ENCODE measurements at regions not wholly inside any gene's neighbourhood (a gene's known extent, or its start where the extent isn't known, plus 50 kb on each side); places are given as distances from the start of the nearest gene placed in this dataset.

DNA sequence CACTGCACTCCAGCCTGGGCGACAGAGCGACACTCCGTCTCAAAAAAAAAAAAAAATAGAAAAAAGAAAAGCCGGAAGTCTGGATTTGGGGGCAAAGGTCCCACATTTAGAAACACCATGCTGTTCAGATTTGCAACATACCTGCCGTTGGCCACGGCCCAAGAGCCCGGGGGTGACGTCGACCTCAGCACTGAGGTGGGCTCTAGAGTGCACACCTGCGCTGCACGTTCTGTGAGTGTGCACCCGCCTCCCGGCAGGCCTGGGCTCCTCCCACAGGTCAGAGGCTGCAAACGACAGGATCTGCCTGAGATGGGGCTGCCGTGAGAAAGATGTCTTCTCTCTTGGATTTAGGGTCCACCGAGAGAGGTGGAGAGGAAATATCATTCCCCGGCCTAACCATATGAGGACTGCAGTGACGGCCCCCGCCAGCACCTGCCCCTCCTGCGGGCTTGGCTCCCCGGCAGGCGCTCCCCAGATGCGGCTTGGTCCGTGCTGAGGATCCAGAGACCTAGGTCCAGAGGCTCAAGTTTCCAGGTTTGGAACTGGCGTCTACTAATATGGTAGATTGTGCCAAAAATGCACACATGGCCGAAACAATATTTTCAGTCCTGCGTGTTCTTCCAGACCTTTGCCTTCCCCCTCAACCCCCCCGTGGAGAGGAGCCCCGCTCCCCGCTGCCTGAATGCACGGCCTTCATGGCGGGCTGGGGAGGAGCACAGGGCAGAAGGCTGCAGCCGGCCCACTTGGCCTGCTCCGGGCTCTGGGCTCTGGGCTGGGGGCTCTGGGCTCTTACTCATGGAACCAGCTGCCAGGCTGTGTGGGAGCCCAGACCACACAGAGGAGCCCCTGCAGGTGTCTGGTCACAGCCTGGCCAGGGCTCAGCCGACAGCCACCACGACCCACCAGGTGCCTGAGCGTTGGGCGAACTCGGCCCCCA lies 58.8 kb upstream of the FBRSL1 start:
- Histone ChIP-seq H3K79me1 (ENCODE audit: low read depth, low read length) (peaks cover 3% of the 10 kb centered on the region), H3K27ac (replicated peaks; ENCODE audit: low read length) (peak overlapping the region; percentile 20), H2AK5ac (ENCODE audit: low read depth, low read length) (peak overlapping the region; percentile 93), H3K27me3 (ENCODE audit: control insufficient read depth in 3 of 3, insufficient read depth in 3 of 3, low read depth in 1 of 3, low read length in 3 of 3) (peaks cover 0 to 93% (median 0%) of the 10 kb centered on the region in 3 experiments), H2BK12ac (ENCODE audit: low read length) (peak overlapping the region; percentile 99), H2BK120ac (ENCODE audit: low read depth, low read length) (peak overlapping the region; percentile 16), H3K4ac (ENCODE audit: low read length) (no peak overlapping the region), H3K9me3 (replicated peaks in 1 of 2; ENCODE audit: control insufficient read depth in 2 of 2, insufficient read depth in 1 of 2, low read depth in 1 of 2, low read length in 2 of 2) (peaks cover 7 to 10% of the 10 kb centered on the region in 2 donors), H3K36me3 (replicated peaks in 1 of 2; ENCODE audit: control insufficient read depth in 2 of 2, insufficient read depth in 2 of 2, low read length in 2 of 2) (no peaks in the 10 kb centered on the region), H3K9ac (ENCODE audit: low read depth, low read length, poor library complexity) (no peak overlapping the region), H3K18ac (ENCODE audit: low read length) (peak overlapping the region; percentile 96), H2BK15ac (ENCODE audit: low read length) (peak overlapping the region; percentile 97), H2AFZ (ENCODE audit: low read length) (no peak overlapping the region), H3K4me1 (ENCODE audit: control insufficient read depth in 2 of 2, insufficient read depth in 1 of 2, low read depth in 1 of 2, low read length in 2 of 2) (peaks cover 7 to 48% of the 10 kb centered on the region in 2 donors), H3K14ac (ENCODE audit: low read length) (no peak overlapping the region), H2BK5ac (ENCODE audit: low read length) (no peak overlapping the region), H3K23ac (ENCODE audit: low read depth, low read length, poor library complexity) (no peak overlapping the region), H3K4me2 (ENCODE audit: insufficient read depth, low read length, poor library complexity, severe bottlenecking) (no peak overlapping the region), H4K8ac (ENCODE audit: low read depth, low read length) (peak overlapping the region; percentile 87), H3K4me3 (ENCODE audit: low read length in 2 of 2) (no peak overlapping the region), H4K91ac (ENCODE audit: low read depth, low read length, poor library complexity) (no peak overlapping the region)
- DNase-seq (ENCODE audit: low spot score): no peak
- WGBS, 2 donors (ENCODE audit: extremely low coverage in 2 of 2, insufficient read length in 2 of 2, insufficient replicate concordance in 1 of 2): no CpG with 5 or more reads among the region's 39 CpGs

DNA sequence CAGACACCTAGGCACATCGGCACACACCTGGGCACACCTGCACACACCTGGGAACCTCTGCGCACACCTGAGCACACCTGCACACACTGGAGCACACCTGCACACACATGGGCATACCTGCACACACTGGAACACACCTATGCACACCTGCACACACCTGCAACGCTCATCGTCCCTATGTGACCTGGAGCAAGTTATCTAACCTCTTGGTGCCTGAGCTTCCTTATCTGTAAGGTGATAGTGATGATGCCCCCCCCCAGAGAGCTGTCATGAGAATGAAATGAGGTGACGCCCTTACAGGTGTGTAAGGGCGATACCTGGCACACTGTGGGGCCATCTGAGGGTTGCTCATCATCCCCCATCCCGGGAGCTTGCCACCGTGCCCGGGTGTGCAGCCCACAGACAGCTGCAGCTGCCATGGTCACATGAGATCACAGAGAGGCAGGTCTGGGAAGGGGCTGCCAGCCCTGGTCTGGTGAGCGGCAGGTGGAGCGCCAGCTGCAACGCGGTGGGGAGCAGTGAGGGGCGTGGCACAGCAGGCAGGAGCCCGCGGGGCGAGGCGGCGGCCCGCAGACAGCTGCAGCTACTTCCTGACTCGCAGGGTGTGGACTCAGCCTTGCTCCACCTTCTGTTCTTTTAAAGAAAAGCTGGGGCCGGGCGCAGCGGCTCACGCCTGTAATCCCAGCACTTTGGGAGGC lies 59.9 kb upstream of the FBRSL1 start:
- Histone ChIP-seq H3K9ac (ENCODE audit: low read depth, low read length, poor library complexity) (peak overlapping the region; percentile 17), H3K4me3 (ENCODE audit: low read length in 2 of 2) (peak overlapping the region in 1 of 2 donors; percentile 44), H2AFZ (ENCODE audit: low read length) (no peak overlapping the region), H2BK5ac (ENCODE audit: low read length) (peak overlapping the region; percentile 83), H3K36me3 (replicated peaks in 1 of 2; ENCODE audit: control insufficient read depth in 2 of 2, insufficient read depth in 2 of 2, low read length in 2 of 2) (no peaks in the 10 kb centered on the region), H3K27ac (replicated peaks; ENCODE audit: low read length) (no peak overlapping the region), H3K18ac (ENCODE audit: low read length) (peak overlapping the region; percentile 94), H2AK5ac (ENCODE audit: low read depth, low read length) (peak overlapping the region; percentile 81), H3K23ac (ENCODE audit: low read depth, low read length, poor library complexity) (peak overlapping the region; percentile 83), H3K4me2 (ENCODE audit: insufficient read depth, low read length, poor library complexity, severe bottlenecking) (peak overlapping the region; percentile 22), H4K91ac (ENCODE audit: low read depth, low read length, poor library complexity) (no peak overlapping the region), H3K14ac (ENCODE audit: low read length) (no peak overlapping the region), H2BK120ac (ENCODE audit: low read depth, low read length) (peak overlapping the region; percentile 73), H3K79me1 (ENCODE audit: low read depth, low read length) (peaks cover 3% of the 10 kb centered on the region), H3K27me3 (ENCODE audit: control insufficient read depth in 3 of 3, insufficient read depth in 3 of 3, low read depth in 1 of 3, low read length in 3 of 3) (peaks cover 0 to 95% (median 0%) of the 10 kb centered on the region in 3 experiments), H3K4me1 (ENCODE audit: control insufficient read depth in 2 of 2, insufficient read depth in 1 of 2, low read depth in 1 of 2, low read length in 2 of 2) (peaks cover 7 to 48% of the 10 kb centered on the region in 2 donors), H3K9me3 (replicated peaks in 1 of 2; ENCODE audit: control insufficient read depth in 2 of 2, insufficient read depth in 1 of 2, low read depth in 1 of 2, low read length in 2 of 2) (peaks cover 8 to 15% of the 10 kb centered on the region in 2 donors), H3K4ac (ENCODE audit: low read length) (no peak overlapping the region), H2BK15ac (ENCODE audit: low read length) (peak overlapping the region; percentile 31), H2BK12ac (ENCODE audit: low read length) (peak overlapping the region; percentile 48), H4K8ac (ENCODE audit: low read depth, low read length) (peak overlapping the region; percentile 75)
- WGBS, 2 donors (ENCODE audit: extremely low coverage in 2 of 2, insufficient read length in 2 of 2, insufficient replicate concordance in 1 of 2): no CpG with 5 or more reads among the region's 25 CpGs
- no peak for DNase-seq (ENCODE audit: low spot score)

DNA sequence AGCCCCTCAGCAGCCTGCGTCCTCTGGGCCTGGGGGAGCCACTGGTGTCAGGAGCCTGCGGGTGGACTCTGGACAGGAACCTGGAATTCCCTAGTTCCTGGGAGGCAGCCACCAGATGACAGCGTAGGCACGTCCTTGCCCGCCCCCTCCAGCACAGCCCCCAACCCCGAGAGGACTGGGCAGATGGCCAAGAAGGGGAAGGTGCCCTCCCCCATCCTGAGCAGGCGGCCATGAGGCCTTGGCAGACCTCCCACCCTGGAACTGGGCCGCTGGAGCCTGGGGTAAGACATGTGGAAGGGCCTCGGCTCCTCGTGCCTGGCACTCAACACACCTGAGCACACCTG lies 60.4 kb upstream of the FBRSL1 start:
- WGBS, 2 donors (ENCODE audit: extremely low coverage in 2 of 2, insufficient read length in 2 of 2, insufficient replicate concordance in 1 of 2): no CpG with 5 or more reads among the region's 10 CpGs
- Histone ChIP-seq H4K91ac (ENCODE audit: low read depth, low read length, poor library complexity) (no peak overlapping the region), H3K4me1 (ENCODE audit: control insufficient read depth in 2 of 2, insufficient read depth in 1 of 2, low read depth in 1 of 2, low read length in 2 of 2) (peaks cover 7 to 52% of the 10 kb centered on the region in 2 donors), H3K4me2 (ENCODE audit: insufficient read depth, low read length, poor library complexity, severe bottlenecking) (no peak overlapping the region), H2AK5ac (ENCODE audit: low read depth, low read length) (peak overlapping the region; percentile 81), H3K23ac (ENCODE audit: low read depth, low read length, poor library complexity) (peak overlapping the region; percentile 32), H3K14ac (ENCODE audit: low read length) (no peak overlapping the region), H3K79me1 (ENCODE audit: low read depth, low read length) (peaks cover 3% of the 10 kb centered on the region), H3K27ac (replicated peaks; ENCODE audit: low read length) (peak overlapping the region; percentile 81), H2BK120ac (ENCODE audit: low read depth, low read length) (peak overlapping the region; percentile 73), H2BK5ac (ENCODE audit: low read length) (peak overlapping the region; percentile 83), H3K4me3 (ENCODE audit: low read length in 2 of 2) (peak overlapping the region in 1 of 2 donors; percentile 44), H3K18ac (ENCODE audit: low read length) (peak overlapping the region; percentile 94), H3K4ac (ENCODE audit: low read length) (peak overlapping the region; percentile 79), H3K9ac (ENCODE audit: low read depth, low read length, poor library complexity) (peak overlapping the region; percentile 17), H2BK15ac (ENCODE audit: low read length) (peak overlapping the region; percentile 31), H4K8ac (ENCODE audit: low read depth, low read length) (peak overlapping the region; percentile 75), H2BK12ac (ENCODE audit: low read length) (peak overlapping the region; percentile 48), H3K36me3 (replicated peaks in 1 of 2; ENCODE audit: control insufficient read depth in 2 of 2, insufficient read depth in 2 of 2, low read length in 2 of 2) (no peaks in the 10 kb centered on the region), H3K9me3 (replicated peaks in 1 of 2; ENCODE audit: control insufficient read depth in 2 of 2, insufficient read depth in 1 of 2, low read depth in 1 of 2, low read length in 2 of 2) (peaks cover 13 to 19% of the 10 kb centered on the region in 2 donors), H2AFZ (ENCODE audit: low read length) (no peak overlapping the region), H3K27me3 (ENCODE audit: control insufficient read depth in 3 of 3, insufficient read depth in 3 of 3, low read depth in 1 of 3, low read length in 3 of 3) (peaks cover 0 to 95% (median 0%) of the 10 kb centered on the region in 3 experiments)
- no peak for DNase-seq (ENCODE audit: low spot score)

All from neuronal stem cell (in vitro differentiated cells).